Thyroid gland (tissue), 4 donors: ENCODE measurements at regions not wholly inside any gene's neighbourhood (a gene's known extent, or its start where the extent isn't known, plus 50 kb on each side); places are given as distances from the start of the nearest gene placed in this dataset.

Experiments used
- DNase-seq, 2 donors: peaks; one replicate each; pipeline ENCODE4 v3.0.0-alpha.2; 2019
- H3K27ac ChIP-seq, 3 donors: fragments of 200-600 bp; sonication (generic); 1 replicate in 2 of 3; 2 replicates in 1 of 3; pipeline ENCODE4 v1.5.1; 2016 to 2019; ENCODE audit warnings: mild to moderate bottlenecking in 1 of 3, moderate library complexity in 1 of 3
- H3K27me3 ChIP-seq: fragments of 200-600 bp; sonication (generic); one replicate; pipeline ENCODE4 v1.5.1; 2019
- H3K36me3 ChIP-seq, 2 donors: fragments of 200-600 bp; sonication (generic); one replicate each; pipeline ENCODE4 v1.5.1; 2016 to 2019
- H3K4me1 ChIP-seq, 2 donors: fragments of 200-600 bp; sonication (generic); one replicate each; pipeline ENCODE4 v1.5.1; 2017 to 2019
- H3K4me3 ChIP-seq, 3 donors: fragments of 200-600 bp; sonication (generic); replicated peaks in 1 of 3; 1 replicate in 2 of 3; 2 replicates in 1 of 3; pipeline ENCODE4 v1.5.1; 2016; ENCODE audit warnings: mild to moderate bottlenecking in 1 of 3
- H3K9me3 ChIP-seq: fragments of 200-600 bp; sonication (generic); one replicate; pipeline ENCODE4 v1.5.1; 2017
- CTCF ChIP-seq, 6 experiments: fragments of 200-600 bp in 3 of 6; fragments of 450-650 bp in 3 of 6; sonication (generic) in 3 of 6; IDR thresholded peaks; one replicate each; pipeline ENCODE4 v1.5.1; 2016 to 2019; ENCODE audit warnings: antibody characterized with exemption in 6 of 6, mild to moderate bottlenecking in 2 of 6, inconsistent platforms in 1 of 6, moderate library complexity in 1 of 6
- POLR2A ChIP-seq, 2 donors: fragments of 450-650 bp; IDR thresholded peaks; one replicate each; pipeline ENCODE4 v1.6.1; 2017; ENCODE audit warnings: antibody characterized with exemption in 2 of 2, mild to moderate bottlenecking in 2 of 2, moderate library complexity in 1 of 2
- WGBS, 2 donors: methylation state at CpG; one replicate each; pipeline ENCODE4 v1.1.5; 2017; 5-methylcytosine and 5-hydroxymethylcytosine counted together
- intact Hi-C: fragments of 100-400 bp; cut with DNase I; formaldehyde crosslinking; loops from one replicate; pipeline ENCODE4 v1.15.1; 2023

GRCh38 chr16:56087626-56088025, 103.7 kb upstream of the GNAO1 start:
- H3K4me3 ChIP-seq: no peak overlapping the region
- H3K4me1 ChIP-seq: no peaks in the 10 kb centered on the region
- H3K27me3 ChIP-seq: no peaks in the 10 kb centered on the region
- H3K36me3 ChIP-seq: no peaks in the 10 kb centered on the region
- DNase-seq: no peak
- 79 to 82% methylated on average over 6 of the region's 6 CpGs for WGBS, 2 donors
- no peak overlapping the region for H3K27ac ChIP-seq
- TF ChIP-seq CTCF (IDR thresholded peaks at IDR 0.05) (no peak), POLR2A (IDR thresholded peaks at IDR 0.05) (no peak)
- H3K9me3 ChIP-seq: no peaks in the 10 kb centered on the region
- intact Hi-C loops: no loop called here

GRCh38 chr16:56081371-56081770, 109.9 kb upstream of the GNAO1 start:
- no peak for DNase-seq
- WGBS, 2 donors: 100% methylated on average over 2 of the region's 2 CpGs
- no peaks in the 10 kb centered on the region for H3K27me3 ChIP-seq
- H3K9me3 ChIP-seq: no peaks in the 10 kb centered on the region
- no peak overlapping the region for H3K4me3 ChIP-seq
- H3K27ac ChIP-seq: no peak overlapping the region
- TF ChIP-seq POLR2A (IDR thresholded peaks at IDR 0.05): no peak
- no peak for TF ChIP-seq CTCF (IDR thresholded peaks at IDR 0.05)
- intact Hi-C loops: no loop called here
- no peaks in the 10 kb centered on the region for H3K36me3 ChIP-seq
- H3K4me1 ChIP-seq: no peaks in the 10 kb centered on the region

- Histone ChIP-seq H3K4me3 (no peak overlapping the region), H3K27me3 (no peaks in the 10 kb centered on the region), H3K9me3 (no peaks in the 10 kb centered on the region), H3K4me1 (no peaks in the 10 kb centered on the region), H3K27ac (no peak overlapping the region), H3K36me3 (no peaks in the 10 kb centered on the region)
- TF ChIP-seq POLR2A (IDR thresholded peaks at IDR 0.05) (no peak), CTCF (IDR thresholded peaks at IDR 0.05) (no peak)
- WGBS, 2 donors: 70 to 73% methylated on average over 11 of the region's 11 CpGs
- no peak for DNase-seq
- intact Hi-C loops: no loop called here
Measured at GRCh38 chr16:56075732-56076388, 115.4 kb upstream of the GNAO1 start.

GRCh38 chr16:56073508-56073907, 117.8 kb upstream of the GNAO1 start:
- 62 to 72% methylated on average over 4 of the region's 4 CpGs for WGBS, 2 donors
- intact Hi-C loops: no loop called here
- Histone ChIP-seq H3K9me3 (no peaks in the 10 kb centered on the region), H3K36me3 (no peaks in the 10 kb centered on the region), H3K4me1 (no peaks in the 10 kb centered on the region), H3K27me3 (no peaks in the 10 kb centered on the region), H3K27ac (no peak overlapping the region), H3K4me3 (no peak overlapping the region)
- DNase-seq: no peak
- no peak for TF ChIP-seq POLR2A (IDR thresholded peaks at IDR 0.05)
- TF ChIP-seq CTCF (IDR thresholded peaks at IDR 0.05): no peak

- DNase-seq: no peak
- Histone ChIP-seq H3K27me3 (no peaks in the 10 kb centered on the region), H3K4me3 (no peak overlapping the region), H3K27ac (no peak overlapping the region), H3K9me3 (no peaks in the 10 kb centered on the region), H3K4me1 (no peaks in the 10 kb centered on the region), H3K36me3 (no peaks in the 10 kb centered on the region)
- intact Hi-C loops: no loop called here
- 60 to 90% methylated on average over 2 of the region's 4 CpGs for WGBS, 2 donors
- TF ChIP-seq POLR2A (IDR thresholded peaks at IDR 0.05) (no peak), CTCF (IDR thresholded peaks at IDR 0.05) (no peak)
Measured at GRCh38 chr16:56072096-56072495, 119.2 kb upstream of the GNAO1 start.
